ENCODE measurements at regions not wholly inside any gene's neighbourhood (a gene's known extent, or its start where the extent isn't known, plus 50 kb on each side); places are given as distances from the start of the nearest gene placed in this dataset.

DNA sequence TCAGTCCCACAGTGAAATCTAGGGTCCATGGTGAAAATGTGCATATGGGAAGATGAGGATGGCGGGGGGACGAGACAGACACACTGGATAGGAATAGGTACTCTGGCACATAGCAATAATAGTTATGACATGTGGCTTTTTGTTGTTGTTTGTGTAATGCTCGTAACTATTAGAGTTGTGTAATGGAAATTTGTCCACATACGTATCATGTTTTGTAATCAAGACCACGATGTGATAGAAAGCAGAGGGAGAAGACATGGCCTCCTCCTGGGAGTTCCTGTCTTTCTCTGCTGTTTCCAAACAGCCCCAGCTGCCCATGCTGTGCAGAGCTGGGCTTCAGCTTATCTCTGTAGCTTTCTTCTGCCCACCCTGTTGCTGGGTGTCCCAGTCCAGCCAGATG, 185.3 kb upstream of the TMTC4 start:
- H2BK15ac ChIP-seq (ENCODE audit: low read depth, low read length), result no peak overlapping the region

More for the DNA sequence above, 185.3 kb upstream of the TMTC4 start:
- TF ChIP-seq, protein P1, sequence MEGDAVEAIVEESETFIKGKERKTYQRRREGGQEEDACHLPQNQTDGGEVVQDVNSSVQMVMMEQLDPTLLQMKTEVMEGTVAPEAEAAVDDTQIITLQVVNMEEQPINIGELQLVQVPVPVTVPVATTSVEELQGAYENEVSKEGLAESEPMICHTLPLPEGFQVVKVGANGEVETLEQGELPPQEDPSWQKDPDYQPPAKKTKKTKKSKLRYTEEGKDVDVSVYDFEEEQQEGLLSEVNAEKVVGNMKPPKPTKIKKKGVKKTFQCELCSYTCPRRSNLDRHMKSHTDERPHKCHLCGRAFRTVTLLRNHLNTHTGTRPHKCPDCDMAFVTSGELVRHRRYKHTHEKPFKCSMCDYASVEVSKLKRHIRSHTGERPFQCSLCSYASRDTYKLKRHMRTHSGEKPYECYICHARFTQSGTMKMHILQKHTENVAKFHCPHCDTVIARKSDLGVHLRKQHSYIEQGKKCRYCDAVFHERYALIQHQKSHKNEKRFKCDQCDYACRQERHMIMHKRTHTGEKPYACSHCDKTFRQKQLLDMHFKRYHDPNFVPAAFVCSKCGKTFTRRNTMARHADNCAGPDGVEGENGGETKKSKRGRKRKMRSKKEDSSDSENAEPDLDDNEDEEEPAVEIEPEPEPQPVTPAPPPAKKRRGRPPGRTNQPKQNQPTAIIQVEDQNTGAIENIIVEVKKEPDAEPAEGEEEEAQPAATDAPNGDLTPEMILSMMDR (conservative IDR thresholded peaks at IDR 0.05; ENCODE audit: low read depth, low read length), result no peak
- TF ChIP-seq POLR2A (IDR thresholded peaks at IDR 0.05; ENCODE audit: low read depth, low read length) (no peak), CEBPB (IDR thresholded peaks at IDR 0.05; ENCODE audit: low read depth, low read length) (no peak), CHD1 (IDR thresholded peaks at IDR 0.05; ENCODE audit: low read depth, low read length) (no peak), MXI1 (IDR thresholded peaks at IDR 0.05; ENCODE audit: borderline replicate concordance, low read depth, low read length) (no peak), RCOR1 (IDR thresholded peaks at IDR 0.05; ENCODE audit: insufficient replicate concordance, low read length) (no peak), SMC3 (IDR thresholded peaks at IDR 0.05; ENCODE audit: low read depth, low read length) (no peak), BHLHE40 (IDR thresholded peaks at IDR 0.05; ENCODE audit: low read depth, low read length) (no peak), MAZ (IDR thresholded peaks at IDR 0.05; ENCODE audit: borderline replicate concordance, low read depth, low read length) (no peak), FOS (IDR thresholded peaks at IDR 0.05; ENCODE audit: low read depth, low read length) (no peak), MAFK (IDR thresholded peaks at IDR 0.05; ENCODE audit: low read depth, low read length) (no peak)
- TF ChIP-seq, protein P2, sequence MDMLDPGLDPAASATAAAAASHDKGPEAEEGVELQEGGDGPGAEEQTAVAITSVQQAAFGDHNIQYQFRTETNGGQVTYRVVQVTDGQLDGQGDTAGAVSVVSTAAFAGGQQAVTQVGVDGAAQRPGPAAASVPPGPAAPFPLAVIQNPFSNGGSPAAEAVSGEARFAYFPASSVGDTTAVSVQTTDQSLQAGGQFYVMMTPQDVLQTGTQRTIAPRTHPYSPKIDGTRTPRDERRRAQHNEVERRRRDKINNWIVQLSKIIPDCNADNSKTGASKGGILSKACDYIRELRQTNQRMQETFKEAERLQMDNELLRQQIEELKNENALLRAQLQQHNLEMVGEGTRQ (IDR thresholded peaks at IDR 0.05; ENCODE audit: low read depth, low read length), result no peak
- no peak overlapping the region for H3K27ac ChIP-seq (ENCODE audit: insufficient read depth, low read length)
- H3K79me1 ChIP-seq (ENCODE audit: low read depth in 1 of 2, low read length in 2 of 2), result no peaks in the 10 kb centered on the region
- no peak overlapping the region for H4K8ac ChIP-seq (ENCODE audit: low read depth in 2 of 2, low read length in 2 of 2)
- H2BK5ac ChIP-seq (ENCODE audit: low read depth, low read length, poor library complexity, severe bottlenecking), result no peak overlapping the region
- no peak overlapping the region for H2BK20ac ChIP-seq (ENCODE audit: low read depth, low read length)
- H4K5ac ChIP-seq (ENCODE audit: low read depth, low read length), result no peak overlapping the region
- dilution Hi-C loops (cut with HindIII; ENCODE audit: low sequenced_read_pairs, unreplicated experiment) (no loop called here), in situ Hi-C loops (cut with MboI; ENCODE audit: low sequenced_read_pairs) (no loop called here), intact Hi-C loops (cut with micrococcal nuclease) (no loop called here)
- BruUV-seq (replicated peaks), result no TSS peak
- H3K9me1 ChIP-seq (ENCODE audit: insufficient read depth, low read length), result no peaks in the 10 kb centered on the region
- no peaks in the 10 kb centered on the region for H3K4me1 ChIP-seq (ENCODE audit: control insufficient read depth, insufficient read depth, low read length)
- no peak overlapping the region for H3K9ac ChIP-seq (ENCODE audit: low read depth, low read length)
- no peak overlapping the region for H2AFZ ChIP-seq (replicated peaks; ENCODE audit: low read length, poor library complexity)
- H2BK120ac ChIP-seq (ENCODE audit: low read depth, low read length), result no peak overlapping the region
- no peaks in the 10 kb centered on the region for H4K20me1 ChIP-seq (ENCODE audit: insufficient read depth, low read length)
- H3K36me3 ChIP-seq (ENCODE audit: control insufficient read depth, insufficient read depth, low read length), result no peaks in the 10 kb centered on the region
- no peak for ATAC-seq (ENCODE audit: low read depth)
- H3K18ac ChIP-seq (ENCODE audit: low read depth, low read length), result no peak overlapping the region
- 60% methylated on average over 2 of the region's 5 CpGs; no CpG with 5 or more reads in 1 of the 2 experiments for WGBS, 2 experiments (ENCODE audit: extremely low coverage in 2 of 2, insufficient read length in 1 of 2)
- ChIA-PET CTCF (no interaction called here), POLR2A (ENCODE audit: unreplicated experiment) (no interaction called here)
- no peak overlapping the region for H3K56ac ChIP-seq (ENCODE audit: extremely low read depth, insufficient read depth, low read length)
- H4K91ac ChIP-seq (ENCODE audit: insufficient read depth, low read depth, low read length), result no peak overlapping the region
- no peak overlapping the region for H3K14ac ChIP-seq (replicated peaks; ENCODE audit: low read depth, low read length)
- DNase-seq, result no peak
- no peaks in the 10 kb centered on the region; the same call in 1 of the 2 replicates for H3K9me3 ChIP-seq (ENCODE audit: control insufficient read depth, insufficient read depth, low read length)
- H3K4ac ChIP-seq (ENCODE audit: low read depth, low read length), result no peak overlapping the region
- no peak overlapping the region for H2AK5ac ChIP-seq (ENCODE audit: low read depth, low read length)
- H3K4me2 ChIP-seq (ENCODE audit: low read depth, low read length), result no peak overlapping the region
- H3K4me3 ChIP-seq (ENCODE audit: insufficient read depth, low read depth, low read length), result no peak overlapping the region
- H3K27me3 ChIP-seq (ENCODE audit: control insufficient read depth, insufficient read depth, low read length), result peaks cover 2% of the 10 kb centered on the region; the same call in 1 of the 2 replicates
- no peak overlapping the region for H2AK9ac ChIP-seq (replicated peaks; ENCODE audit: low read depth, low read length, poor library complexity)
- no peak overlapping the region for H3K23ac ChIP-seq (ENCODE audit: low read depth, low read length)
